Keratinocyte (primary cell): ENCODE measurements at regions not wholly inside any gene's neighbourhood (a gene's known extent, or its start where the extent isn't known, plus 50 kb on each side); places are given as distances from the start of the nearest gene placed in this dataset.

Experiments
- DNase-seq: peaks from one replicate; pipeline ENCODE4 v3.0.0-alpha.2; 2011; ENCODE audit warnings: low read depth, missing footprints, low spot score
- FAIRE-seq: peaks from 2 replicates; lab custom pipeline; 2011; peaks lifted over from hg19 to GRCh38; lab: Jason Lieb, UNC
- H2AFZ ChIP-seq: 2 replicates; pipeline ENCODE4 v1.6.0; 2012; ENCODE audit warnings: low read length, control low read depth, inconsistent platforms; ENCODE audit not compliant: control insufficient read depth
- H3K27ac ChIP-seq: 2 replicates; pipeline ENCODE4 v1.5.1; 2011; ENCODE audit warnings: low read length; ENCODE audit not compliant: control insufficient read depth, insufficient read depth
- H3K27me3 ChIP-seq: 3 replicates; pipeline ENCODE4 v1.6.0; 2011; ENCODE audit warnings: low read length; ENCODE audit not compliant: control insufficient read depth, insufficient read depth; ENCODE audit errors: extremely low read depth
- H3K36me3 ChIP-seq, 2 experiments: 2 replicates in 1 of 2; 3 replicates in 1 of 2; pipeline ENCODE4 v1.5.1; 2011; ENCODE audit warnings: low read length in 2 of 2, mild to moderate bottlenecking in 1 of 2; ENCODE audit not compliant: control insufficient read depth in 2 of 2, insufficient read depth in 2 of 2; ENCODE audit errors: extremely low read depth in 1 of 2
- H3K4me1 ChIP-seq: 3 replicates; pipeline ENCODE4 v1.5.1; 2011; ENCODE audit warnings: low read length; ENCODE audit not compliant: control insufficient read depth, insufficient read depth; ENCODE audit errors: extremely low read depth
- H3K4me2 ChIP-seq: 3 replicates; pipeline ENCODE4 v1.6.0; 2011; ENCODE audit warnings: low read depth, low read length; ENCODE audit not compliant: control insufficient read depth, insufficient read depth; ENCODE audit errors: extremely low read depth
- H3K4me3 ChIP-seq, 3 experiments: fragments of 200-600 bp in 1 of 3; sonication (generic) in 1 of 3; 2 replicates in 2 of 3; 3 replicates in 1 of 3; pipeline ENCODE4 v1.5.1; 2011 to 2016; ENCODE audit warnings: low read length in 3 of 3, mild to moderate bottlenecking in 3 of 3, control low read depth in 2 of 3, inconsistent platforms in 1 of 3, low read depth in 1 of 3, mixed read lengths in 1 of 3, mixed run types in 1 of 3, moderate library complexity in 1 of 3; ENCODE audit not compliant: control insufficient read depth in 2 of 3, insufficient read depth in 2 of 3; ENCODE audit errors: extremely low read depth in 1 of 3
- H3K79me2 ChIP-seq: 2 replicates; pipeline ENCODE4 v1.6.0; 2012; ENCODE audit warnings: low read length; ENCODE audit not compliant: control insufficient read depth, insufficient read depth
- H3K9ac ChIP-seq: 3 replicates; pipeline ENCODE4 v1.6.0; 2011; ENCODE audit warnings: low read length; ENCODE audit not compliant: control insufficient read depth, insufficient read depth; ENCODE audit errors: extremely low read depth
- H3K9me1 ChIP-seq: 3 replicates; pipeline ENCODE4 v1.6.0; 2011; ENCODE audit warnings: low read length; ENCODE audit not compliant: control insufficient read depth, insufficient read depth; ENCODE audit errors: extremely low read depth
- H3K9me3 ChIP-seq: 2 replicates; pipeline ENCODE4 v1.5.1; 2012; ENCODE audit warnings: low read depth, low read length; ENCODE audit not compliant: control insufficient read depth
- H4K20me1 ChIP-seq: 3 replicates; pipeline ENCODE4 v1.6.0; 2011; ENCODE audit warnings: low read length; ENCODE audit not compliant: control insufficient read depth, insufficient read depth; ENCODE audit errors: extremely low read depth
- CTCF ChIP-seq, 3 experiments: IDR thresholded peaks in 1 of 3; conservative IDR thresholded peaks in 1 of 3; optimal IDR thresholded peaks in 1 of 3; 2 replicates in 2 of 3; 3 replicates in 1 of 3; pipeline versions ENCODE3 to v1.5.1; 2011; ENCODE audit warnings: low read length in 3 of 3, mild to moderate bottlenecking in 3 of 3, moderate library complexity in 2 of 3, control low read depth in 1 of 3, inconsistent platforms in 1 of 3; ENCODE audit not compliant: insufficient read depth in 2 of 3; ENCODE audit errors: extremely low read depth in 1 of 3
- EZH2 ChIP-seq: IDR thresholded peaks from one replicate; pipeline ENCODE4 v1.6.1; 2012; ENCODE audit warnings: inconsistent platforms, mild to moderate bottlenecking, low read length, moderate library complexity
- dilution Hi-C: fragments of 300-500 bp; cut with MboI; formaldehyde crosslinking; loops from one replicate; pipeline ENCODE4 v1.7.0; 2020; ENCODE audit warnings: low sequenced_read_pairs; ENCODE audit not compliant: extremely low pct_ligation_motif_present

- no peak overlapping the region for H3K4me2 ChIP-seq
- no peaks in the 10 kb centered on the region for H3K79me2 ChIP-seq
- dilution Hi-C loops, result no loop called here
- H3K27me3 ChIP-seq, result no peaks in the 10 kb centered on the region
- H3K4me3 ChIP-seq, result no peak overlapping the region
- TF ChIP-seq EZH2 (no peak), CTCF (optimal IDR thresholded peaks at IDR 0.05 in 1 of 3, IDR thresholded peaks at IDR 0.05 in 1 of 3, conservative IDR thresholded peaks at IDR 0.05 in 1 of 3; ENCODE audit: extremely low read depth in 1 of 3, insufficient read depth in 2 of 3, low read length in 3 of 3) (no peak)
- H3K9me3 ChIP-seq, result no peaks in the 10 kb centered on the region
- no peaks in the 10 kb centered on the region for H4K20me1 ChIP-seq
- no peak overlapping the region for H3K27ac ChIP-seq
- H3K4me1 ChIP-seq, result no peaks in the 10 kb centered on the region
- no peak overlapping the region for H2AFZ ChIP-seq
- no peak overlapping the region for H3K9ac ChIP-seq
- FAIRE-seq (no peak), DNase-seq (no peak)
- H3K9me1 ChIP-seq, result no peaks in the 10 kb centered on the region
- H3K36me3 ChIP-seq, result no peaks in the 10 kb centered on the region
These were observed 236.7 kb downstream of the TMX3 start for GRCh38 chr18:68478246-68478645.

- no peak overlapping the region for H3K9ac ChIP-seq
- no peaks in the 10 kb centered on the region for H3K9me1 ChIP-seq
- H3K27ac ChIP-seq, result no peak overlapping the region
These were observed 239.0 kb downstream of the TMX3 start for GRCh38 chr18:68475883-68476282.

More at GRCh38 chr18:68475883-68476282, 239.0 kb downstream of the TMX3 start:
- H3K36me3 ChIP-seq, result no peaks in the 10 kb centered on the region
- no peak overlapping the region for H3K4me3 ChIP-seq
- no peaks in the 10 kb centered on the region for H3K27me3 ChIP-seq
- H3K4me1 ChIP-seq, result no peaks in the 10 kb centered on the region
- H3K79me2 ChIP-seq, result no peaks in the 10 kb centered on the region
- no peak overlapping the region for H3K4me2 ChIP-seq
- H4K20me1 ChIP-seq, result no peaks in the 10 kb centered on the region
- dilution Hi-C loops, result no loop called here
- TF ChIP-seq EZH2 (no peak), CTCF (optimal IDR thresholded peaks at IDR 0.05 in 1 of 3, IDR thresholded peaks at IDR 0.05 in 1 of 3, conservative IDR thresholded peaks at IDR 0.05 in 1 of 3; ENCODE audit: extremely low read depth in 1 of 3, insufficient read depth in 2 of 3, low read length in 3 of 3) (no peak)
- no peak for DNase-seq
- no peak for FAIRE-seq
- no peak overlapping the region for H2AFZ ChIP-seq
- no peaks in the 10 kb centered on the region for H3K9me3 ChIP-seq
